Sigmoid colon (tissue), 6 donors: ENCODE measurements at regions not wholly inside any gene's neighbourhood (a gene's known extent, or its start where the extent isn't known, plus 50 kb on each side); places are given as distances from the start of the nearest gene placed in this dataset.

Experiments
- DNase-seq: peaks from one replicate; pipeline ENCODE4 v3.0.0-alpha.2; 2019
- H3K27ac ChIP-seq, 4 donors: fragments of 200-600 bp; sonication (generic); one replicate each; pipeline ENCODE4 v1.5.1; 2016 to 2019; ENCODE audit warnings: mild to moderate bottlenecking in 1 of 4
- H3K27me3 ChIP-seq, 3 donors: fragments of 200-600 bp; sonication (generic); one replicate each; pipeline ENCODE4 v1.5.1; 2019; ENCODE audit warnings: mild to moderate bottlenecking in 1 of 3
- H3K36me3 ChIP-seq, 4 donors: fragments of 200-600 bp; sonication (generic); one replicate each; pipeline ENCODE4 v1.5.1; 2016 to 2019
- H3K4me1 ChIP-seq, 4 donors: fragments of 200-600 bp; sonication (generic); one replicate each; pipeline ENCODE4 v1.5.1; 2017 to 2019
- H3K4me3 ChIP-seq, 4 donors: fragments of 200-600 bp; sonication (generic); one replicate each; pipeline ENCODE4 v1.5.1; 2017 to 2019; ENCODE audit warnings: mild to moderate bottlenecking in 2 of 4, moderate library complexity in 1 of 4
- H3K9me3 ChIP-seq, 4 donors: fragments of 200-600 bp in 3 of 4; sonication (generic) in 3 of 4; one replicate each; pipeline versions ENCODE4 v1.5.1 to v1.6.1; 2013 to 2019
- EP300 ChIP-seq, 4 donors: sonication (generic); formaldehyde crosslinking; IDR thresholded peaks; one replicate each; pipeline ENCODE4 v1.6.1; 2017; ENCODE audit warnings: antibody characterized with exemption in 4 of 4
- POLR2A ChIP-seq, 2 donors: fragments of 450-650 bp; IDR thresholded peaks; one replicate each; pipeline ENCODE4 v1.6.1; 2016; ENCODE audit warnings: antibody characterized with exemption in 2 of 2, mild to moderate bottlenecking in 2 of 2, moderate library complexity in 2 of 2
- POLR2AphosphoS5 ChIP-seq, 4 donors: sonication (generic); formaldehyde crosslinking; IDR thresholded peaks; one replicate each; pipeline ENCODE4 v1.6.1; 2017; ENCODE audit warnings: antibody characterized with exemption in 4 of 4
- WGBS, 2 donors: extraction: QIAGEN DNeasy Blood & Tissue Kit; methylation state at CpG; one replicate each; pipeline ENCODE4 v1.1.7; 2013; 5-methylcytosine and 5-hydroxymethylcytosine counted together
- intact Hi-C: fragments of 100-400 bp; cut with DNase I; formaldehyde crosslinking; loops from one replicate; pipeline ENCODE4 v1.15.1; 2023
- TF ChIP-seq, protein P1 (sequence below), 4 experiments: fragments of 450-650 bp in 3 of 4; fragments of 200-600 bp in 1 of 4; IDR thresholded peaks; one replicate each; pipeline ENCODE4 v1.5.1; 2016 to 2019; ENCODE audit warnings: antibody characterized with exemption in 4 of 4, mild to moderate bottlenecking in 3 of 4, moderate library complexity in 2 of 4
- donor health status: healthy with polysubstance abuse.
- donor health status: healthy.

GRCh38 chr4:89489338-89489771, 181.8 kb upstream of the GPRIN3 start:
- WGBS, 2 donors: 62 to 87% methylated on average over 13 of the region's 13 CpGs
- H3K36me3 ChIP-seq: no peaks in the 10 kb centered on the region
- H3K4me1 ChIP-seq: no peaks in the 10 kb centered on the region
- no peak overlapping the region for H3K4me3 ChIP-seq
- intact Hi-C loops: loop anchor here (10.0 kb wide), 1 partner anchor 415 kb away; no protein-coding TSS in a partner anchor
- no peak for DNase-seq
- TF ChIP-seq, protein P1, sequence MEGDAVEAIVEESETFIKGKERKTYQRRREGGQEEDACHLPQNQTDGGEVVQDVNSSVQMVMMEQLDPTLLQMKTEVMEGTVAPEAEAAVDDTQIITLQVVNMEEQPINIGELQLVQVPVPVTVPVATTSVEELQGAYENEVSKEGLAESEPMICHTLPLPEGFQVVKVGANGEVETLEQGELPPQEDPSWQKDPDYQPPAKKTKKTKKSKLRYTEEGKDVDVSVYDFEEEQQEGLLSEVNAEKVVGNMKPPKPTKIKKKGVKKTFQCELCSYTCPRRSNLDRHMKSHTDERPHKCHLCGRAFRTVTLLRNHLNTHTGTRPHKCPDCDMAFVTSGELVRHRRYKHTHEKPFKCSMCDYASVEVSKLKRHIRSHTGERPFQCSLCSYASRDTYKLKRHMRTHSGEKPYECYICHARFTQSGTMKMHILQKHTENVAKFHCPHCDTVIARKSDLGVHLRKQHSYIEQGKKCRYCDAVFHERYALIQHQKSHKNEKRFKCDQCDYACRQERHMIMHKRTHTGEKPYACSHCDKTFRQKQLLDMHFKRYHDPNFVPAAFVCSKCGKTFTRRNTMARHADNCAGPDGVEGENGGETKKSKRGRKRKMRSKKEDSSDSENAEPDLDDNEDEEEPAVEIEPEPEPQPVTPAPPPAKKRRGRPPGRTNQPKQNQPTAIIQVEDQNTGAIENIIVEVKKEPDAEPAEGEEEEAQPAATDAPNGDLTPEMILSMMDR (IDR thresholded peaks at IDR 0.05): no peak
- TF ChIP-seq EP300 (IDR thresholded peaks at IDR 0.05) (no peak), POLR2A (IDR thresholded peaks at IDR 0.05) (no peak), POLR2AphosphoS5 (IDR thresholded peaks at IDR 0.05) (no peak)
- no peaks in the 10 kb centered on the region for H3K9me3 ChIP-seq
- no peaks in the 10 kb centered on the region for H3K27me3 ChIP-seq
- no peak overlapping the region for H3K27ac ChIP-seq

DNA sequence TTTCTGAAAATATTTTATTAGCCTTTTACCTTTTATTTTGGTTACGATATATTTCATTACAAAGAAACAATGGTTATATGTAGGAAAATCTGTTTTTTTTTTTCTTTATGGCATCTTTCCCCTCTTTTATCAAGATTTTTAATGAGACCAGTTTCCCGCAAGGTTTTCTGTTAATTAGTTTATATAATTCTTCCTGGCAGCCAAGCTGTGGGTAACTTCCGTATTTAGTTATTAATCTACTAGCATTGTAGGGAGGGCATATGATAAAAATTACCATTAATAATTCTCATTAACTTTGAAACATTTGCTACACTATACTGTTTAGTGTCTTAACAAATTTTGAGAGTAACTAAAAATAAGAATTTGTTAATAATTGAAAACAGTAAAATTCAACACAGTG, 181.1 kb upstream of the GPRIN3 start:
- intact Hi-C loops: loop anchor here (10.0 kb wide), 1 partner anchor 416 kb away; no protein-coding TSS in a partner anchor
- H3K9me3 ChIP-seq: no peaks in the 10 kb centered on the region
- H3K4me3 ChIP-seq: no peak overlapping the region
- 76 to 79% methylated on average over 3 of the region's 3 CpGs for WGBS, 2 donors
- H3K27ac ChIP-seq: no peak overlapping the region
- no peaks in the 10 kb centered on the region for H3K4me1 ChIP-seq
- no peaks in the 10 kb centered on the region for H3K27me3 ChIP-seq
- no peak for DNase-seq
- H3K36me3 ChIP-seq: no peaks in the 10 kb centered on the region
- TF ChIP-seq, protein P1 (IDR thresholded peaks at IDR 0.05): no peak
- TF ChIP-seq POLR2A (IDR thresholded peaks at IDR 0.05): no peak
- TF ChIP-seq EP300 (IDR thresholded peaks at IDR 0.05): no peak
- TF ChIP-seq POLR2AphosphoS5 (IDR thresholded peaks at IDR 0.05): no peak

- TF ChIP-seq, protein P1 (IDR thresholded peaks at IDR 0.05): no peak
- TF ChIP-seq POLR2AphosphoS5 (IDR thresholded peaks at IDR 0.05): no peak
- no peak for TF ChIP-seq POLR2A (IDR thresholded peaks at IDR 0.05)
- TF ChIP-seq EP300 (IDR thresholded peaks at IDR 0.05): no peak
These were observed 179.1 kb upstream of the GPRIN3 start for GRCh38 chr4:89486673-89487072.

GRCh38 chr4:89486042-89486441, 178.4 kb upstream of the GPRIN3 start:
- no peaks in the 10 kb centered on the region for H3K4me1 ChIP-seq
- H3K27me3 ChIP-seq: no peaks in the 10 kb centered on the region
- H3K36me3 ChIP-seq: no peaks in the 10 kb centered on the region
- no peak overlapping the region for H3K27ac ChIP-seq
- H3K9me3 ChIP-seq: no peaks in the 10 kb centered on the region
- TF ChIP-seq POLR2AphosphoS5 (IDR thresholded peaks at IDR 0.05) (no peak), POLR2A (IDR thresholded peaks at IDR 0.05) (no peak), EP300 (IDR thresholded peaks at IDR 0.05) (no peak)
- TF ChIP-seq, protein P1 (IDR thresholded peaks at IDR 0.05): no peak
- no peak overlapping the region for H3K4me3 ChIP-seq
- 45 to 46% methylated on average over 3 of the region's 3 CpGs for WGBS, 2 donors
- no peak for DNase-seq
- intact Hi-C loops: loop anchor here (10.0 kb wide), 1 partner anchor 419 kb away; no protein-coding TSS in a partner anchor

More at GRCh38 chr4:89486673-89487072, 179.1 kb upstream of the GPRIN3 start:
- Histone ChIP-seq H3K4me1 (no peaks in the 10 kb centered on the region), H3K4me3 (no peak overlapping the region), H3K27me3 (no peaks in the 10 kb centered on the region), H3K36me3 (no peaks in the 10 kb centered on the region), H3K9me3 (no peaks in the 10 kb centered on the region), H3K27ac (no peak overlapping the region)
- no peak for DNase-seq
- intact Hi-C loops: loop anchor here (10.0 kb wide), 1 partner anchor 418 kb away; no protein-coding TSS in a partner anchor

DNA sequence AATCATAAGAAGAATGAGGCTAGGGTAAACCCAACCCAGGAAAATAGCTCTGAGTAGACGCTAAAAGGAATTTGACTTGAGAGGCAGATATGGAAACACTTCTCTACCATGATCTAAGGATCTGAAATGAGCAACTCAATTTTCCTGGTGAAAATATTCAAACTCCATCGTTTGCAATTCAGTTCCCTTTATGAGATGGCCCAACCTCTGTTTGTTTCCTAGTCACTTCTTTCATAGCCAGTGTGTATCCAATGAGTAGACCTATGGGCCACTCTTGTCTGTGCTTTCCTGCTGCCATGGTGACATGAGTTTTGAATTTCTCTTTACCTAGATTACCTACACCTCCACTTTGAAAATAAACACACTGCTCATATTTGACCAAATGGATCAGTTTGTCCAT, 176.2 kb upstream of the GPRIN3 start:
- Histone ChIP-seq H3K4me1 (no peaks in the 10 kb centered on the region), H3K9me3 (no peaks in the 10 kb centered on the region), H3K4me3 (no peak overlapping the region), H3K36me3 (no peaks in the 10 kb centered on the region), H3K27ac (no peak overlapping the region), H3K27me3 (no peaks in the 10 kb centered on the region)
- intact Hi-C loops: loop anchor here (10.0 kb wide), 1 partner anchor 421 kb away; no protein-coding TSS in a partner anchor
- DNase-seq: no peak
- no peak for TF ChIP-seq EP300 (IDR thresholded peaks at IDR 0.05)
- TF ChIP-seq POLR2AphosphoS5 (IDR thresholded peaks at IDR 0.05): no peak
- TF ChIP-seq, protein P1 (IDR thresholded peaks at IDR 0.05): no peak
- TF ChIP-seq POLR2A (IDR thresholded peaks at IDR 0.05): no peak
- WGBS, 2 donors: 69 to 75% methylated on average over 2 of the region's 2 CpGs
